ENCODE measurements at regions not wholly inside any gene's neighbourhood (a gene's known extent, or its start where the extent isn't known, plus 50 kb on each side); places are given as distances from the start of the nearest gene placed in this dataset.

GRCh38 chr2:66137606-66138130 is 297.3 kb upstream of the MEIS1 start:
- no peak overlapping the region for H3K27ac ChIP-seq (ENCODE audit: low read depth, low read length, severe bottlenecking)
- H3K36me3 ChIP-seq (ENCODE audit: control insufficient read depth, insufficient read depth, low read length): no peaks in the 10 kb centered on the region
- H3K4me1 ChIP-seq (ENCODE audit: control insufficient read depth, insufficient read depth, low read length, poor library complexity, severe bottlenecking): peaks cover 4% of the 10 kb centered on the region
- H3K4me3 ChIP-seq (ENCODE audit: extremely low read depth, insufficient read depth, low read length, poor library complexity, severe bottlenecking): no peak overlapping the region
- WGBS, 2 experiments (ENCODE audit: insufficient coverage in 2 of 2): 80% methylated on average over 1 of the region's 5 CpGs; no CpG with 5 or more reads in 1 of the 2 experiments
- H3K9me3 ChIP-seq (ENCODE audit: control insufficient read depth, low read length): no peaks in the 10 kb centered on the region

DNA sequence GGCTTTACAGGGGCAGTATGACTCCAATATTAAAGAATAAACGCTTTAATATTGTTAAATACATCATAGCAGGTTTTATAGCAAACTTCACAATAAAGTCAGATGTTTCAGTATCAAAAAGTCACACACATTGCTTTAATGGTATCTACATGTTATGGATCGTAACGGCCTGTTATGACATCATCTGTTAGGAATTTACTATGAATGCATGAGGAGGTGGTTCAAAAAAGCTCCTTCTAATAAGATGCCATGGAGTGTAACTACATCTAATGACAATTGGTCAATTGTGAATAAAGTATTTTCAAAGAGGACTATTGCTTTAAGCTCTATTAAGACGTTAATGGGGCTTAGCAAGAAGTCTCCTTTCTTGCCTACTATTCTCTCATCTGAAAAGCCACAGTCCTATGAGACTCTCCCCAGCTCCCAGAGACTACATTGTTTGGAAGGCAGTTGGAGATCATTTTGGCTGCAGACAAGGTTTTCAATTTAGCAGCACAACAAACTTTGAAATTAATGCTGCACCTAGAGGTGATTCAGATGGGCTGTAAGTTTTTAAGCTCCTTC is 300.7 kb upstream of the MEIS1 start:
- Histone ChIP-seq H3K4me3 (ENCODE audit: extremely low read depth, insufficient read depth, low read length, poor library complexity, severe bottlenecking) (no peak overlapping the region), H3K27ac (ENCODE audit: low read depth, low read length, severe bottlenecking) (no peak overlapping the region), H3K9me3 (ENCODE audit: control insufficient read depth, low read length) (no peaks in the 10 kb centered on the region), H3K36me3 (ENCODE audit: control insufficient read depth, insufficient read depth, low read length) (no peaks in the 10 kb centered on the region), H3K4me1 (ENCODE audit: control insufficient read depth, insufficient read depth, low read length, poor library complexity, severe bottlenecking) (peaks cover 4% of the 10 kb centered on the region)
- 72% methylated on average over 2 of the region's 4 CpGs; no CpG with 5 or more reads in 1 of the 2 experiments for WGBS, 2 experiments (ENCODE audit: insufficient coverage in 2 of 2)

- H3K36me3 ChIP-seq (ENCODE audit: control insufficient read depth, insufficient read depth, low read length): no peaks in the 10 kb centered on the region
- H3K4me1 ChIP-seq (ENCODE audit: control insufficient read depth, insufficient read depth, low read length, poor library complexity, severe bottlenecking): no peaks in the 10 kb centered on the region
- 76 to 77% methylated on average over 2 to 6 of the region's 6 CpGs for WGBS, 2 experiments (ENCODE audit: insufficient coverage in 2 of 2)
- no peak overlapping the region for H3K27ac ChIP-seq (ENCODE audit: low read depth, low read length, severe bottlenecking)
- H3K4me3 ChIP-seq (ENCODE audit: extremely low read depth, insufficient read depth, low read length, poor library complexity, severe bottlenecking): no peak overlapping the region
- H3K9me3 ChIP-seq (ENCODE audit: control insufficient read depth, low read length): no peaks in the 10 kb centered on the region
Measured at GRCh38 chr2:66127656-66128055, 307.3 kb upstream of the MEIS1 start.

DNA sequence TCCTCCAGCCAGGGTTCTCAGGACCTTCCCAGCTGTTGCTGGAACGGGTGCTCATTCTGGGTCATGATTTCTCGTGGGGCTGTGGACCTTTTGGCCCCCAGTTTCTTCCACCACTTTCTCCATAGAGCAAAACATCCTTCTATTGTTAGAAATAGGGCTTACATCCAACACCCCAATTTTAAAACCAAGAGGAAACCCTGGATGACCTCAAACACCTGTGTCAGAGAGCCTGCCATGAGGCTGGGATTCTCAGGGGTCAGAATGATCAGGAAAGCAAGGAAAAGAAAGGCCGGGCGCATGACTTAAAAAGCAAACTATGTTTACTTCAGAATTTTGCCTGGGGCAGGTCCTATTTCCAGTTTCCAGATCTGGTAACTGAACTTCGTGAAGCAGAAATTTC is 307.9 kb upstream of the MEIS1 start:
- H3K36me3 ChIP-seq (ENCODE audit: control insufficient read depth, insufficient read depth, low read length): no peaks in the 10 kb centered on the region
- no peaks in the 10 kb centered on the region for H3K9me3 ChIP-seq (ENCODE audit: control insufficient read depth, low read length)
- no peak overlapping the region for H3K27ac ChIP-seq (ENCODE audit: low read depth, low read length, severe bottlenecking)
- no peak overlapping the region for H3K4me3 ChIP-seq (ENCODE audit: extremely low read depth, insufficient read depth, low read length, poor library complexity, severe bottlenecking)
- no peaks in the 10 kb centered on the region for H3K4me1 ChIP-seq (ENCODE audit: control insufficient read depth, insufficient read depth, low read length, poor library complexity, severe bottlenecking)
- 87 to 90% methylated on average over 2 to 5 of the region's 5 CpGs for WGBS, 2 experiments (ENCODE audit: insufficient coverage in 2 of 2)

DNA sequence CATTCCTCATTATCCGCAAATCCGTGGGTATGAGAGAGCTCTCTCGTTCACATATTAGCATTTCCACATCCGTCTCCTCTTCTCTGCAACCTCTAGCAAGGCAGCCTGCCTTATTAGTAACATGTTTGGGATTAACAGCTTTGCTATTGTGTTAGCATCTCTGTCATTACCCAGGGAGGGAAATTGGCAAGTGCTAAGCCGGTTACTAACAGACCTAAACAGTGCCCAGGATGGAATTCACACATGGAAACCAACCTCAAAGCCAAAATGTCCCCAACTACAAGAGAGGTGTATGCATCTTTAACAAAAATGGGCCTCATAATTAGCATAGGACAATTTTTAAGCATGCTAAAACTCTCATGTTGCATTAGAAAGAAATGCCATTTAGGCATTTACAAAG is 309.0 kb upstream of the MEIS1 start:
- no peaks in the 10 kb centered on the region for H3K36me3 ChIP-seq (ENCODE audit: control insufficient read depth, insufficient read depth, low read length)
- WGBS, 2 experiments (ENCODE audit: insufficient coverage in 2 of 2): 83% methylated on average over 1 of the region's 5 CpGs; no CpG with 5 or more reads in 1 of the 2 experiments
- H3K4me3 ChIP-seq (ENCODE audit: extremely low read depth, insufficient read depth, low read length, poor library complexity, severe bottlenecking): no peak overlapping the region
- H3K27ac ChIP-seq (ENCODE audit: low read depth, low read length, severe bottlenecking): no peak overlapping the region
- H3K4me1 ChIP-seq (ENCODE audit: control insufficient read depth, insufficient read depth, low read length, poor library complexity, severe bottlenecking): no peaks in the 10 kb centered on the region
- H3K9me3 ChIP-seq (ENCODE audit: control insufficient read depth, low read length): no peaks in the 10 kb centered on the region

- no peaks in the 10 kb centered on the region for H3K9me3 ChIP-seq (ENCODE audit: control insufficient read depth, low read length)
- WGBS, 2 experiments (ENCODE audit: insufficient coverage in 2 of 2): no CpG with 5 or more reads among the region's 2 CpGs
- H3K27ac ChIP-seq (ENCODE audit: low read depth, low read length, severe bottlenecking): no peak overlapping the region
- no peaks in the 10 kb centered on the region for H3K36me3 ChIP-seq (ENCODE audit: control insufficient read depth, insufficient read depth, low read length)
- H3K4me1 ChIP-seq (ENCODE audit: control insufficient read depth, insufficient read depth, low read length, poor library complexity, severe bottlenecking): no peaks in the 10 kb centered on the region
- H3K4me3 ChIP-seq (ENCODE audit: extremely low read depth, insufficient read depth, low read length, poor library complexity, severe bottlenecking): no peak overlapping the region
Measured at GRCh38 chr2:66122516-66122915, 312.4 kb upstream of the MEIS1 start.

GRCh38 chr2:66121946-66122345 is 313.0 kb upstream of the MEIS1 start:
- Histone ChIP-seq H3K36me3 (ENCODE audit: control insufficient read depth, insufficient read depth, low read length) (no peaks in the 10 kb centered on the region), H3K27ac (ENCODE audit: low read depth, low read length, severe bottlenecking) (no peak overlapping the region), H3K9me3 (ENCODE audit: control insufficient read depth, low read length) (no peaks in the 10 kb centered on the region), H3K4me3 (ENCODE audit: extremely low read depth, insufficient read depth, low read length, poor library complexity, severe bottlenecking) (no peak overlapping the region), H3K4me1 (ENCODE audit: control insufficient read depth, insufficient read depth, low read length, poor library complexity, severe bottlenecking) (no peaks in the 10 kb centered on the region)
- WGBS, 2 experiments (ENCODE audit: insufficient coverage in 2 of 2): 100% methylated on average over 1 of the region's 3 CpGs

GRCh38 chr2:66113988-66114625 is 320.8 kb upstream of the MEIS1 start:
- no peak overlapping the region for H3K27ac ChIP-seq (ENCODE audit: low read depth, low read length, severe bottlenecking)
- no peaks in the 10 kb centered on the region for H3K9me3 ChIP-seq (ENCODE audit: control insufficient read depth, low read length)
- no peaks in the 10 kb centered on the region for H3K36me3 ChIP-seq (ENCODE audit: control insufficient read depth, insufficient read depth, low read length)
- no peaks in the 10 kb centered on the region for H3K4me1 ChIP-seq (ENCODE audit: control insufficient read depth, insufficient read depth, low read length, poor library complexity, severe bottlenecking)
- 86 to 89% methylated on average over 1 to 2 of the region's 2 CpGs for WGBS, 2 experiments (ENCODE audit: insufficient coverage in 2 of 2)
- no peak overlapping the region for H3K4me3 ChIP-seq (ENCODE audit: extremely low read depth, insufficient read depth, low read length, poor library complexity, severe bottlenecking)

- Histone ChIP-seq H3K4me3 (ENCODE audit: extremely low read depth, insufficient read depth, low read length, poor library complexity, severe bottlenecking) (no peak overlapping the region), H3K36me3 (ENCODE audit: control insufficient read depth, insufficient read depth, low read length) (no peaks in the 10 kb centered on the region), H3K4me1 (ENCODE audit: control insufficient read depth, insufficient read depth, low read length, poor library complexity, severe bottlenecking) (no peaks in the 10 kb centered on the region), H3K27ac (ENCODE audit: low read depth, low read length, severe bottlenecking) (no peak overlapping the region), H3K9me3 (ENCODE audit: control insufficient read depth, low read length) (no peaks in the 10 kb centered on the region)
- WGBS, 2 experiments (ENCODE audit: insufficient coverage in 2 of 2): 96 to 100% methylated on average over 4 to 6 of the region's 7 CpGs
Measured at GRCh38 chr2:66111706-66112105, 323.2 kb upstream of the MEIS1 start.

DNA sequence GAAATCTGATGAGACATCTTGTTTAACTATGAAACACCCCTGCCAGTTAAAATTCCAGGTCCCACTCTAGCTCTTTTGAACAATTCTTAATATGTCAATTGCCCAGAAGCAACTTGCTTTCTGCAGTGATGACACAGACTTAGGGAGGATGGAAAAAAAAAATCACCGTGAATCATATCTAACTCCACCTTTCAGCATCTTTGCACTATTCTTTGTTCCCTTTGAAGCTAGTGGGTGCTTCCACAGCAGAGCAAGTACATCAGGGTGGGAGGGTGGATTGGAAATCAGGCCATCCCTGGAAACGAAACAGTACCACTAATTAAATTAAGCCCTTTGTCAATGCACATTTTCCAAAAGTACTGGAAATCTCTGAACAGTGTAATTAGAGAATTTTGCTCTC is 324.3 kb upstream of the MEIS1 start:
- 100% methylated on average over 1 of the region's 2 CpGs; no CpG with 5 or more reads in 1 of the 2 experiments for WGBS, 2 experiments (ENCODE audit: insufficient coverage in 2 of 2)

GRCh38 chr2:66110086-66110485 is 324.8 kb upstream of the MEIS1 start:
- Histone ChIP-seq H3K27ac (ENCODE audit: low read depth, low read length, severe bottlenecking) (no peak overlapping the region), H3K4me3 (ENCODE audit: extremely low read depth, insufficient read depth, low read length, poor library complexity, severe bottlenecking) (no peak overlapping the region), H3K4me1 (ENCODE audit: control insufficient read depth, insufficient read depth, low read length, poor library complexity, severe bottlenecking) (no peaks in the 10 kb centered on the region), H3K9me3 (ENCODE audit: control insufficient read depth, low read length) (no peaks in the 10 kb centered on the region), H3K36me3 (ENCODE audit: control insufficient read depth, insufficient read depth, low read length) (no peaks in the 10 kb centered on the region)
- 83 to 86% methylated on average over 1 of the region's 2 CpGs for WGBS, 2 experiments (ENCODE audit: insufficient coverage in 2 of 2)

More for the DNA sequence above, 324.3 kb upstream of the MEIS1 start:
- Histone ChIP-seq H3K9me3 (ENCODE audit: control insufficient read depth, low read length) (no peaks in the 10 kb centered on the region), H3K36me3 (ENCODE audit: control insufficient read depth, insufficient read depth, low read length) (no peaks in the 10 kb centered on the region), H3K4me1 (ENCODE audit: control insufficient read depth, insufficient read depth, low read length, poor library complexity, severe bottlenecking) (no peaks in the 10 kb centered on the region), H3K27ac (ENCODE audit: low read depth, low read length, severe bottlenecking) (no peak overlapping the region), H3K4me3 (ENCODE audit: extremely low read depth, insufficient read depth, low read length, poor library complexity, severe bottlenecking) (no peak overlapping the region)

Measured in mesodermal cell (in vitro differentiated cells).